ENCODE measurements at regions not wholly inside any gene's neighbourhood (a gene's known extent, or its start where the extent isn't known, plus 50 kb on each side); places are given as distances from the start of the nearest gene placed in this dataset.
A peak's percentile ranks its signal among the peaks of the same experiment; 100 is the strongest.

- DNase-seq (ENCODE audit: low spot score), result no peak
Observed at GRCh38 chr2:120515759-120516678, 170.1 kb downstream of the INHBB start.

GRCh38 chr2:120516679-120517314 is 170.9 kb downstream of the INHBB start:
- DNase-seq (ENCODE audit: low spot score), result no peak

GRCh38 chr2:120517751-120518469 is 172.0 kb downstream of the INHBB start:
- no peak for DNase-seq (ENCODE audit: low spot score)

- no peak for DNase-seq (ENCODE audit: low spot score)
Observed at GRCh38 chr2:120518819-120519218, 172.9 kb downstream of the INHBB start.

- no peak for DNase-seq (ENCODE audit: low spot score)
Observed at GRCh38 chr2:120519469-120519868, 173.5 kb downstream of the INHBB start.

- no peak for DNase-seq (ENCODE audit: low spot score)
Observed at GRCh38 chr2:120520454-120520853, 174.5 kb downstream of the INHBB start.

GRCh38 chr2:120520929-120521912 is 175.3 kb downstream of the INHBB start:
- peak; percentile 70 for DNase-seq (ENCODE audit: low spot score)

- no peak for DNase-seq (ENCODE audit: low spot score)
Observed at GRCh38 chr2:120522151-120522751, 176.3 kb downstream of the INHBB start.

- DNase-seq (ENCODE audit: low spot score), result no peak
Observed at GRCh38 chr2:120523766-120524165, 177.8 kb downstream of the INHBB start.

- no peak for DNase-seq (ENCODE audit: low spot score)
Observed at GRCh38 chr2:120524174-120524573, 178.2 kb downstream of the INHBB start.

GRCh38 chr2:120525056-120526046 is 179.4 kb downstream of the INHBB start:
- no peak for DNase-seq (ENCODE audit: low spot score)

- no peak for DNase-seq (ENCODE audit: low spot score)
Observed at GRCh38 chr2:120526047-120526562, 180.2 kb downstream of the INHBB start.

GRCh38 chr2:120526997-120527945 is 181.3 kb downstream of the INHBB start:
- DNase-seq (ENCODE audit: low spot score), result no peak

- DNase-seq (ENCODE audit: low spot score), result peak; percentile 67
Observed at GRCh38 chr2:120528051-120528692, 182.2 kb downstream of the INHBB start.

GRCh38 chr2:120528693-120529076 is 182.7 kb downstream of the INHBB start:
- DNase-seq (ENCODE audit: low spot score), result no peak

- DNase-seq (ENCODE audit: low spot score), result no peak
Observed at GRCh38 chr2:120530781-120531180, 184.8 kb downstream of the INHBB start.

GRCh38 chr2:120531365-120531764 is 185.4 kb downstream of the INHBB start:
- no peak for DNase-seq (ENCODE audit: low spot score)
